ENCODE measurements at regions not wholly inside any gene's neighbourhood (a gene's known extent, or its start where the extent isn't known, plus 50 kb on each side); places are given as distances from the start of the nearest gene placed in this dataset.

GRCh38 chr3:95044101-95044500 is 981.2 kb downstream of the NSUN3 start:
- no peak for TF ChIP-seq CTCF (IDR thresholded peaks at IDR 0.05; ENCODE audit: low read depth, low read length)
- TF ChIP-seq POLR2A (IDR thresholded peaks at IDR 0.05; ENCODE audit: extremely low read depth, insufficient read length) = no peak
- TF ChIP-seq MAX (IDR thresholded peaks at IDR 0.05; ENCODE audit: low read depth, low read length) = no peak
- TF ChIP-seq MYC (IDR thresholded peaks at IDR 0.05; ENCODE audit: low read depth, low read length) = no peak
